HCEC 1CT (cell line): ENCODE measurements at regions not wholly inside any gene's neighbourhood (a gene's known extent, or its start where the extent isn't known, plus 50 kb on each side); places are given as distances from the start of the nearest gene placed in this dataset.

Source experiments
- DNase-seq: peaks from one replicate; pipeline ENCODE4 v3.0.0-alpha.2; 2017

DNA sequence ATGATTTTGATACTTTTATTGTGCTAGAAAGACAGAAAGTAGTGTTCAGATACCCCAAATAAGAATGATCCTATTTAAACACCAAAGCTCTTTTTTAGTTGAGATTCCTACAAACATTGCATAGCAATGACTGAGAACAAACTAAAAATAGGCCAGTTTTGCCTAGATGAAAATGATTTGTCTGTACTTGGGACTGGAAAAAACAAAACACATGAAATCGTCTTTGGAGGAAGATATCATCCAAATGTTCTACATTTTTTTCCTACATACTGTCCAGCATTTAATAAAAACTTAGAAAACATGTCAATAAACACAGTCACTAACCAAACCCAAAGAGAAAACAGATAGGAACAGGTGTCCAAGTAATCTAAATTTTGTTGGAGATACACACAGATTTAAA, 111.6 kb upstream of the MEOX2 start:
- no peak for DNase-seq

DNA sequence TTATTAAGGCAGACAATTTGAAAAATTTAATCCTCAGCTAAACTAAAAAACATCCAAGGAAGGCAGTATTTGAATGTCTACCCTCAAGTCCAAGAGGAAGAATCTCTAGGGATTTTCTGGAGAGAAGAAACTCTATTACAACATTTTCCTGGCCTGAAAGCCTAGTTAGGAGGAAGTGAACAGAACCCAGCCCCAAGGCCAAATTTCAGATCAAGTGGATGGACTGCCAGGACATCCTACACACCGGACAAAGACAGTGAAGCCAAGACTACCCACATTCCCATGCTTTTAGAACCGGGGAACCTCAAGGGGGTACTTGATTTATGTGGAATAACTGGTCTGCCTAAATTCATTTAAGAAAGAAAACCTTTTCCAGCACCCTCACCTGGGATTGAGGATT, 108.9 kb upstream of the MEOX2 start:
- DNase-seq = no peak

DNA sequence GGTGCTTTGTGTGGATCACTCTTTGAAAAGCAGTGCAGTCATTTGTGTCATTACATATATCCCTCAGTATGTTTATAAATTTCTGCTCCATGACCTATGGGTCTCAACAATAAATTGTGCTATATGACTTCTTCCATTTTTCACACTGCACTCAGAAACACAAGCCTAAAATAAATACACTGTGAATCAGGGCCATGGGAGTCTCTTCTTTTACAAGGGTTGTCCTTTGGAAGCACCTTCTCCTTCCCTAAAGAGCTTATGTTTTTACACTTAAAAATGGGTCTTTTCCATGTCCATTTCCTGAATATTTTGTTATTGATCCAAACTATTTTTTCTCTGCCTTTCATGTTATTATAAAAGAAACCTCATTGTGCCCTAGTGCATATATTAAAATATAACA, 108.3 kb upstream of the MEOX2 start:
- no peak for DNase-seq

DNA sequence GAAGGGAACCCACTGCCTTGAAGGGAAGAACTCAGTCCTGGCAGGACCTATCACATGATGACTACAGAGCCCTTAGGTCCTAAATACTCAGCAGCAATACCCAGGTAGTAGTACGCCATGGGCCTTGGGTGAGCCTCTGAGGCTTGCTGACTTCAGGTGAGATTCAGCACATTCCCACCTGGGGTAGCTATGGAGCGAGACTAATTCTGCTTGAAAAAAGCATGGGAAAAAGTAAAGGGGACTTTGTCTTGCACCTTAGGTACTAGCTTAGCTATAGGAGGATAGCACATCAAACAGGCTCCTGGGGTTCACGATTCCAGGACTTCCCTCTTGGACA, 98.2 kb upstream of the MEOX2 start:
- DNase-seq = no peak

DNA sequence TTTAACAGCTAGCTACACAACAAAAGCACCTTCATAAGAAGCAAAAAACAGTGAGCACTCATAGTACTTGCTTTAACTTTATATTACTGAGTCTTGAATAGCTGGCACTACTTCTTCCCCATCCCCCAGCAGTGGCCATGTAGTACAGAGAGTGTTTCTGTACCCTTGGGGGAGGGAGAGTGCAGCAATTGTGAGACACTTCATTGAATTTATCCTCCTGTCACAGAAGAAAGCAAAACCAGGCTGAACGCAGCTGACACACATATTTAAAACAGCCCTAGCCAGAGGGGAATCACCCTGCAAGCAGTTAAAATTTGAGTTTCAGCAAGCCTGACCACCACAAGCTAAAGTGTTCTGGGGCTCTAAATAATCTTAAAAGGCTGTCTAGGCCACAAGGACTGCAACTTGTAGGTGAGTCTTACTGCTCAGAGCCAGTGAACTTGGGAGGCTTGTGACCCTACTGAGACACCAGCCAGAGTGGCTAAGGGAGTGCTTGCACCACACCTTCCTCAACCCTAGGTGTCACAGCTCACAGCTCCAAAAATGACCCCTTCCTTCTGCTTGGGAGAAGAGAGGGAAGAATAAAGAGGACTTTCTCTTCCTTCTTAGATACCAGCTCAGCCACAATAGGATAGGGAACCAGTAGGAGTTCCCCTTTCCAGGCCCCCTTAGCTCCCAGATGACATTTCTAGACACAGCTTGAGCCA, 97.7 kb upstream of the MEOX2 start:
- DNase-seq = no peak

DNA sequence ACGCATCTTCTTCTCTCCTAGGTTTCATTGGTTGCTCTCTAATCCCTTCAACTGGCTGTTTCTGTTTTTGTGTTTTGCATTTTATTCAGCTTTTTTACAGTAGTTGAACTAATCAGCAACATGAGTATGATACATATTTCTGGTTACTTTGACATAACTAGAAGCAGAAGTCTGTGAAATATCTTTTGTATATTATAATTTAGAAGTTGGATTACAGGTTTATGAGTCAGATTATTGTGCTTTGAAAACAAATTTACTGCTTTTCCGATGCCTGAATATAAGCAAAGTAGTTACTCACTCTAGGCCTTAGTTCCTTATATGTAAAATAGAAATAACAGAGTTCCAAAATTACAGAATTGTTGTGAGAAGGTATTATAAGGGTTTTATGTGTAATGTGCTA, 96.2 kb upstream of the MEOX2 start:
- DNase-seq = peak; percentile 57

DNA sequence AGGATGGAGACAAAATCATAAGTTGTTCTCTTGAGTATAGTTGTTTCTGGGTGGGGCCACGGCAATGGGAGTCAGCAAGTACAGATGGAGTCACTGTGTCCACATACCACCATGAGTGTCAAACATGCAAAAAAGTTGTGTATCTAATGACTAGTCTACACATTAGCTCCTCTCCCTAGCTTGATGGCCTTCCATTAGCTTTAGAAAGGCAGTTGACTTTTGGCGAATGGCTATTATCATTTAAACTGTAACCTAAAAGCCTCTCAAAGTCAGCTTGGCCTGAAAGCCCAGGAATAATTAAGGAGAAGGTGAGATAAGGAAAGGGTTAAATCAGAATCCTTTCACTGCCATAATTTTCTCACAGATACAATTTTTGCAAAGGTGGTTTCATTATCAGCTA, 95.5 kb upstream of the MEOX2 start:
- no peak for DNase-seq

DNA sequence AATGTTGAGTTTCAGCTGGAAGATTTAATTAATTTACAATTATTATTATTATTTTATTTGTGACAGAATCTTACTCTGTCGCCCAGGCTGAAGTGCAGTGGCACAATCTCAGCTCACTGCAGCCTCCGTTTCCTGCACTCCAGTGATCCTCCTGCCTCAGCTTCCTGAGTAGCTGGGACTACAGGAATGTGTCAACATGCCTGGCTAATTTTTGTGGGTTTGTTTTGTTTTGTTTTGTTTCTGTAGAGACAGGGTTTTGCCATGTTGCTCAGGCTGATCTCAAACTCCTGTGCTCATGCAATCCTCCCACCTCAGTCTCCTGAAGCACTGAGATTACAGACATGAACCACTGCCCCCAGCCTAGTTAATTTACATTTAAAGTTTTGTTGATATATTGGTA, 93.8 kb upstream of the MEOX2 start:
- peak; percentile 52 for DNase-seq

DNA sequence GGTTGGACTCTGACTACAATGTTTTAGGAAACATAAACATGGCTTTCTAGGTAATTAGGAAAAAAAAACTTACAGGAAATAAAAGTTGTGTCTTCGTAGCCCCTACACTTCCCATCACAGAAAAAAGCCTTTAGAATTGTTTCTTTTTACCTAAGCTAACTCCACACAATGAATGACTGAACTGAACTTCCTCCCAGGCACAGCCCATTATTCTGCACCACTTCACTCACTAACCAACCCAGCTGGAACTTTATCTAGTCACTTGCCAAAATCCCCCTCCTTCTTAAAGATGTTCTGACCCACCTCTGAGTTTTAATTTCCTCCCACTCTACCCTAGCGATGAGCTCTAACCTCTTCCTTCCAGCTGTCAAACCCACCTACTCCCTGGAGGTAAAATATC, 91.7 kb upstream of the MEOX2 start:
- no peak for DNase-seq

DNA sequence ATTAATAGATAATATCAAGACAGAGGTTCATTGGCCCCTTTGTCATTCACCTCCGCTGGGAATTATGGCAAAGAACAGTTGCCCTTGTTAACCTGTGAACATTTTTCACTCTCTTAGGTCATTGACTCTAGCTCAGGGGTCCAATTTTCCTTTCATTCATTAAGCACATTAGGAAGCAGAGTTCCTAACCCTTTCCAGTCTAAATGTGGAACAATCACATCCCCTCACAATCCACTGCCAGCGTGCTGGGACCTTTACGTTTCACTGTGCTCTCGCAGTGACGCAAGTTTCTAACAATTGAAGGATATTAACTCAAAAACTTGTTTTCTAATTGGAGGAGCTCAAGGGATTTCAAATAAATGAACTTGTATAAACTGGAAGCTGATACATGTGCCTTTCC, 79.3 kb upstream of the MEOX2 start:
- DNase-seq = no peak

DNA sequence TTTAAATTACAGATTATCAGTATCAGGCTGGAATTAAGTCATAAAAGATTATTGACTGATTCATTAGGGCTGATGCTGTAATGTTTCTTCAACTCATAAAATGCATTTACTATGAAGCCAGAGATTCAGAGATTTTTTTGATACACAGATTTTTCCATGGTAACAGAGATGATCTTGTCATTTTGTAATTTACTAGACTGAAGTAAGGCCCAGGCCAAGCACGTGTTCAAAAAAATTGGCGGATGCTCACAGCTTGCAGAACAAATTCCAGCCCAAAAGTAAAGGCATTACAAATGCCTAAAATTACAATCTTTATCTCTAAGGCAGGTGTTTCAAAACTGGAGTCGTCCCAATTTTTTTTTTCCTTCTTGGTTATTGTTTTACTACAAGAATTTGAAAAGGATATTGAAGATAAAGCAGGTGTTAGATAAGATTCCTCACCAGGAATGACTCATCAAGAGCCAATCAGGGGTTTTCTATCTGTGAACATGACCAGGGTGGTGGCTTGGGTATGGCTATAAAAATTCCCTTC, 78.4 kb upstream of the MEOX2 start:
- no peak for DNase-seq

DNA sequence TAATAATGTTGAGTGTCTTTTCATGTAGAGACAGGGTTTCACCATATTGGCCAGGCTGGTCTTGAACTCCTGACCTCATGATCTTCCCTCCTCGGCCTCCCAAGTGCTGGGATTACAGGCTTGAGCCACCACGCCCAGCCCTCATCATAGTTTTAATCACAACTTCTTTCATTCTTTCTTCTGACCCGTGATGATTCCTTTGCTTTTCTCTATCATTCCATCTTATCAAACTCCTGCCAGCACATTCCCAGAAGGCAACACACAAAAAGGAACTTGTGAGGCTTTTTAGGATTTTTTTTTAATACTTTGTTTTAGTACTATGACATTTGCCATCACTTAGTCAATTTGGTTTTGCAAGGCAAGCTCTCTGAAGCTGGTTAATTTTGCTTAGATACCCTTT, 77.5 kb upstream of the MEOX2 start:
- no peak for DNase-seq

DNA sequence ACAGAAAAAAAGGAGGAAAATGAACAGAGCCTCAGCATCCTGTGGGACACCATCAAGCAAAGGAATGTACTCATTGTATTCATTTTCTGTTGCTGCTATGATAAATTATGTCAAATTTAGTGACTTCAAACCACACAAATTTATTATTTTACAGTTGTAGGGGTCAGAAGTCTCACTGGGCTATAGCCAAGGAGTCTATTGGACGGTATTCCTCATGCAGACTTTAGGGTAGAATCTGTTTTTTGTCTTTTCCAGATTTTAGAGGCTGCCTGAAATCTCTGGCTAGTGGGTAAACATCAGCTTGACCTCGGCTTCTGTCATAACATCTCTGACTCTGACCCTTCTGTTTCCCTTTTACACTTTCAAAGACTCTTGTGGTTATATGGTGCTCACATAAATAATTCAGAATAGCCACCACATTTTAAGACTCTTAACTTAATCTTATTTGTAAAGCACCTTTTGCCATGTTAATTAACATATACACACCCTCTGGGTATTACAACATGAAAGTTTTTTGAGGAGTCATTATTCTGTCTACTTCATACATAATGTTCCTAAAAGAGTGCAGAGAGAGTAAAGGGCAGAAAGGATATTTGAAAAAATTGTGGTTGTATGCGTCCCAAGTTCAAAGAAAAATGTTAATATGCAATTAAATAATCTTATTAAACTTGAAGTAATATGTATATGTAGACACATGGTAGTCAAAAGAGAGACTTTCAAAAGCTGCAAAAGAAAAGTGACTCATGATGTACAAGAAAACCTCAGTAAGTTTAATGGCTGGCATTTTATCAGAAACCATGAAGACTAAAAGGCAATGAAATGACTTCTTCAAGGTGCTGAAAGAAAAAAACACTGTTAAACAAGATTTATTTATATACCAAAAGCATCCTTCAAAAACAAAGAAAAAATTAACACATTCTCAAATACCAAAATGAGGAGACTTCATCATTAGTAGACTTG, 70.8 kb upstream of the MEOX2 start:
- DNase-seq = peak; percentile 66

DNA sequence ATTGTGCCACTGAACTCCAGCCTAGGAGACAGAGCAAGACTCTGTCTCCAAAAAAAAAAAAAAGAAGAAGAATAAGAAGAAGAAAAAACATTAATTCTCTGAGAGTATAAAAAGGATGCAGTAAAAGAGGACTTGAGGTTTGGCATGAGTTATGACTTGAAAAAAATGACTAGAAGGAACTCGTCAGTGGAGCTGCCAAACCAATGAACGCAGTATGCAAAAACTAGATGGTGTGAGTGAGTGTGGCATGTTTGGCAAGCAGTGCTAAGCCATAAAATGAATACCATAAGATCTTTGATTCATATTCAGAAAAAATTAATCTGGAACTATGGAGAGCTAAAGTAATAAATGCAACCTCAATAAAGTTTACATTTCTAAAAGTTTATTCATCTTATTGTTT, 68.6 kb upstream of the MEOX2 start:
- peak; percentile 49 for DNase-seq

DNA sequence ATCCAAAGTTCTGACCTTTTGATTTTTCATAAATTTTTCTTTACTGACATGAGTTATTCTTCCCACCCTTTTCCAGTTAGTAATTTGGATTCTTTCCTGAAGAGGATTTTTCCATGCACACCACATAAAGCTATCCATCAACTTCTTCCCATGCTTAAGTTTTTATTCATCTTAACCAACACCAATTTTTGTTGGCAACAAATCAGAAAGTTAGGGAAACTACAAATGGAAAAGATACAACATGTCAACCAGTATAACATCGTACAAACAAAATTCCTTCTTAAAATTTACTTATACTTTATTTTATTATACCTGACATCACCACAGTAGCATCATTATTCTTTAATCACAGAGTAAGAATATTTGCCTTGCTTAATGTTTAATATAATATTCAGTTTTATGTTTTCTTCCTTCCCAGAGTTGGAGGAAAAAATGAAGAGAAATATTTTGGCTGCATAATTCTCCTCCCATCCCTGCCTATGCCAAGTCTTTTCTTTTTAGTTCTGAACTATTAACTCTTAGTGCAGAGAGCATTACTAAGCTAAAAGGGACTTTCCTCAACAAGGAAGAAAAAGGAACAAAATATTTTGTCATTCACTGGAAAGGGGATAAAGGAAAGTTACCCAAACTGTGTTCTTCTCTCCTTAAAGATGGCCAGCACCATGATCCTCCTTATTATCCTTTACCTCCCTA, 67.5 kb upstream of the MEOX2 start:
- peak; percentile 46 for DNase-seq

DNA sequence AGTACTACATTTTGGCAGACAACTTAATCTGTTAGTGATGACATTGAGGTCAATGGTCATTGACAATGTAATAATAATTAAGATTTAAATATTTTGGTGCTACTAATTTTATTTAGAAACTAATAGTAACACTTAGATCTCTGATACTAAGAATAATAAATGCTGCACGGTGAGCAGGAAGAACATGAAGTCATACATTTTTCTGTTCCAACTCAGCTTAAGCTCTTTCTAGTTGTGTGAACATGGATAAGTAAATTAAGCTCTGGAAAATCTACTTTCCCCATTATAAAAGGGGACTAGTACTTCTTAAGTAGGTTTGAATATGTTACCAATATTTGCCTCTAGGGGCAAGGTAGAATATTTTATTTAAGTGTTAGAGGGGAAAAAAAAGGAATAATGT, 65.9 kb upstream of the MEOX2 start:
- DNase-seq = peak; percentile 28

DNA sequence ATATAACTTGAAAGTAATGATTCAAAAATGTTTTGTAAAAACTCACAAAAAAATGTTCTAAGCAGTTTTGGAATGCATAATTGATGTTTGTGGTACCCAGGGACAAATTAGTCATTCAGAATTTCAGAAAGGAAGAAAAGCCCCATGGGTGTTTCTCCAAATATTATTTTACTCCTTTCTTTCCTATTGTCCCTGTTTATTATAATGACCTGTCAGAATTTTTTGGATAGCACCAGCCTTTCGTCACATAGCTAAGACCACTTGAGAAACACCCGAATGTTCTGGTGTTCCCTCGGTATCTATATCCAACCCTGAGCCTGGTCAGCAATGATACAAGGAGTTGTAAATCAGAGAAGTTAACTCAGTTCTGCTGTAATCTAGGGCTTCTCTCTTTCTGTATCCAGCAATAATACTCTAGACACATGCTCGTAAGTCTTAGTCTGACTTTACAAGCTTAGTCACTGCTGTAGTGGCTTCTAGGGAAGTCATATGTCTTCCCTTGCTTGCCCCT, 64.8 kb upstream of the MEOX2 start:
- DNase-seq = peak; percentile 80

DNA sequence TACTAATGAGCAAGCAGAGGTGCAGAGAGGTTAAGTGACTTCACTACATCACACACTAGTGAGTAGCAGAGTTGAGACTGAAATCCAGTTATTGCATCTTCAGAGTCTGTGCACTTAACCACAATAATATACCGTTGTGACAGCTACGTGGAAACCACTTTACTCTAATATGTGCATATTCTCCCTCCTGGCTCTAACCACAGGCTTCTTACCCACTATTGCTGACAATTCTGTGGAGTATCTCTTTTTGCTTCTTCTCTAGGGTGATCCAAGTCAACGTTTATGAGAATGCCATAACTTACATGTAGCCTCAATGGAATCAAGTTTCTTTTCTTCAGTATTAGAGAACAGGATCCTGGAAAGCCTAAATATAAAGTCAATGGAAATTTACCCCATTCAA, 64.2 kb upstream of the MEOX2 start:
- DNase-seq = peak; percentile 48

DNA sequence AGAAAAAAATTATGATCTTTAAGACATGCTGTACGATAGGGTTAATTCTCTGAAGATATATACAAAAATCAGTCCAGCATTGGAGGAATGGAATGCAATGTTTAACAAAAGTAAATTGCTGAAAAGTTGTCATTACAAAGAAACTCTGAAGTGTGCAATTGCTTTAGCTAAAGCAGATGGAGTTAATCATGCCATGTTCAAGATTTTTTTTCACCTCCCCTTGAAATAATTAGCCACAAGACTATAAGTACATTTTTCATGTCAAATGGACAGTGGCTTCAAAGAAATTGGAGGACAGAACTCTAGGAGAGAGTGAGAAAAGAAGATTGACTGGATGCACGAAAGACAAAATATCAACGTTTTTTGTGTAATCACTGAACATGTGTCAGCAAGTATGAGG, 63.1 kb upstream of the MEOX2 start:
- peak; percentile 12 for DNase-seq

DNA sequence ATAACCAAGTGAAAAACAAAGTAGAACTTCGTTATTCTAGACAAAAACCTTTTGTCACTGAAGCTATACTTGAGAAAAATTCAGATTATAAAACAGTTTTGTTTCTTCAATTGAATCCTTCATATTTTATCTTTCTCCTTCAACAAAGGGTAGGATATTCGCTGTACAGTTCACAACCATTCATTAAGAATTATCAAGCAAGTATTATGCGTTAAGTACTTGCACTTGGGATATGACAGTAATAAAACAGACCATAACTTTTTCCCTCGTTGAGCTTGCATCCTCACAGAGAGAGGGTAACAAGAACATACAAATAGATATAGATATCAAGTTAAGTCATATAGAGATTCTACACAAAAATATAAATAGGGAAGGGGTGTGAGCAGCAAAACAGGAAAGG, 61.2 kb upstream of the MEOX2 start:
- DNase-seq = no peak

DNA sequence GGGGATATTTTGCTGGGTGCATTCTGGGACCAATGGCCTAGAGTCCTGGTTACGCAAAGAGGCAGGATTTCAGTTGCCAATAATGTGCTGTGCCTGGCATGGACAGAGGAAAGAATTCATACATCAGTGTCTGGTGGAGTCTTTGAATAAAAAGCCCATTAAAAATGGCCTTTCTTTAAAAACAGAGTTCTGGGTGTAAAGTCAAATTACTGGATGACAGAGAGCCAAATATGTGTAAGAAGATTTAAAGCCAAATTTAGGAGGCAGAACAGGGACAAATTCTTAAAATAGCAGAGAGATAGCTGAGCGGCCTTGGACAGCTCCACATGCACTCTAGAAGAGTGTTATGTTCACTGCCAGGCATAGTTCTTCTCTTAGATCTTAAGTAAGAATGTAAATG, 60.8 kb upstream of the MEOX2 start:
- DNase-seq = no peak

DNA sequence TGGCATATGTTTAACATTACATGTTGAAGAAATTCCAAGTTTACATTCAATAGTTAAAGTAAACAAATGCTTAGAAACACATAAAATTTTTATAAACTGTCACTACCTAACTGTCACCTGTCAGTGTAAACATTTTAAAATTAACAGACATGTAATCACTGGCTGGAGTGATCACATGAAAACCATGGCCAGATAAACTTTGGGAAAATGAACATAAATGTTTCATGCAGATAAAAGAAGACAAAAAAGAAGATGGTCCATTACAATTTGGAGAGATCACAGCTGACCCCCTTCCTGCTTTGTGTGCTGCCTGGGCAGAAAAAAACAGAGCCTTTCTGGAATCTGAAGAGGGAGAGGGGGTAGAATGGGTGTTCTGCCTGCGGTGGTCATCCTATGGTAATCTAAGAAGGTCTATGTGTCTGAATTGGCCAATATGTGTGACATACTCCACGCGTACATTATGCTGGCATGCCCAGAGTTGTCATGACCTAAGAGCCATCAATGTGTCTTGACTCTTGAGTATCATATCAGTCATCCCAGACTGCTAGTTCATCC, 57.5 kb upstream of the MEOX2 start:
- DNase-seq = no peak

DNA sequence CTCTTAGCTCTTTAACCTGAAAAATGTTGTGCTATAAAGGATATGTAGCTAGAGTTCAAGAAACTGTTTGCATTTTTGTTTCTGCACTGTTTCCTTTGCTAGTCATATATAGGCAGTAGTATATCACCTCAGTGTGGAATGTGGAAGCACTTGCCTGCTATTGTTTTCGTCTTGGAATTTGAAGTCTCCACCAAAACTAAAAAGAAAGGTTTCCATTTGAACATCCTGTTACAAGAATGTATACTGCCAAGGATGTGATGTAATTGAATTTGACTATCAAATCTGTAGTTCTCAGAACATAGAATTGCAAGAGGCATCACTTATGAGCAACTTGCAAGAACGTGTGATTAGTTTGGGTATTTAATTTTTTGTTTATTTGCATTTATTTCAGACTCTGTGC, 51.1 kb upstream of the MEOX2 start:
- DNase-seq = no peak
